Adrenal gland (tissue), 5 donors: ENCODE measurements at regions not wholly inside any gene's neighbourhood (a gene's known extent, or its start where the extent isn't known, plus 50 kb on each side); places are given as distances from the start of the nearest gene placed in this dataset.

Experiments
- CTCF ChIP-seq, 6 experiments: fragments of 450-650 bp in 4 of 6; fragments of 200-600 bp in 2 of 6; sonication (generic) in 1 of 6; IDR thresholded peaks; 1 replicate in 5 of 6; 2 replicates in 1 of 6; pipeline versions ENCODE4 v1.5.1 to v1.8.0; 2016 to 2021; ENCODE audit warnings: antibody characterized with exemption in 6 of 6, mild to moderate bottlenecking in 2 of 6, moderate library complexity in 1 of 6
- POLR2A ChIP-seq, 2 donors: fragments of 450-650 bp; IDR thresholded peaks; one replicate each; pipeline ENCODE4 v1.6.1; 2017; ENCODE audit warnings: antibody characterized with exemption in 2 of 2, mild to moderate bottlenecking in 2 of 2, moderate library complexity in 1 of 2
- donor health status: DM: no; HTN: no; CAD: no.

DNA sequence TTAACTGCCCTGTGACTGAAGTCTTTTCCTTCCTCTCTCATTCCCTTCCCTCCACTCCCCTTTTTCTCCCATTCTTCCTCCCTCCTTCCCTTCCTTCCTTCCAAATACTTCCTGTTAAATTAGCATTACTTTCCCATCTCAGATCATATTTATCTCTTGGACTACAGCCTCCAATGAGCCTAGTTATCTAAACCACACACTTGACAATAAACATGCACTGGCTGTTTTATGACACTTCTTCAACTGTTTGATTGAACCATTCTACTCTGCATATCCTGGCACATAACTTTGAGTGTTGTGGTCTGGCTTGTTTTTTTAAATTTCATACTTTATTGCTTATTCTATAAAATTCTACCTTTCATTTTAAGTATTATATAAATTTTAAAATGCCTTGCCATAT, 1860.8 kb upstream of the LRRTM1 start:
- TF ChIP-seq CTCF (IDR thresholded peaks at IDR 0.05), result no peak
- TF ChIP-seq POLR2A (IDR thresholded peaks at IDR 0.05), result no peak
